ENCODE measurements at regions not wholly inside any gene's neighbourhood (a gene's known extent, or its start where the extent isn't known, plus 50 kb on each side); places are given as distances from the start of the nearest gene placed in this dataset.

DNA sequence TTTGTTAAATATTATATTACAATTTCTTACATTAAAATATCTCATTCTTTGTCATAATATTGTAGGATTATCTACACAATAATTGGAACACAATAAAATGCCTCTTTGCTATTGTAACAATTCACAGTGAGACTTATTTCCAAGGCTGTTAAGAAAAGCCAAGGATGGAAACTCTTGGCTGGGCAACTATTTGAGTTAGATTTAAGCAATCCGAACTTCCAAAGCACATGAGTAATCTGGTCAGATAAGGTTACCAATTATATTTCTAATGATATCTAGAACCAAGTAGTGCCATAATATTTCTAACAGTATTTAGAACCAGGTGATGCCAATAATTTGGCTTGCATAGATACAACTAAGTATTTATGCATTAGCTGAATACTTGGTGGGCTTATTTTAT, 154.7 kb upstream of the KCNK2 start:
- FAIRE-seq = no peak
- Histone ChIP-seq H3K36me3 (ENCODE audit: control insufficient read depth in 2 of 4, insufficient read depth in 4 of 4, low read length in 3 of 4) (no peaks in the 10 kb centered on the region), H3K4me1 (replicated peaks in 1 of 4; ENCODE audit: control insufficient read depth in 3 of 4, insufficient read depth in 4 of 4, low read length in 3 of 4) (no peaks in the 10 kb centered on the region), H4K91ac (replicated peaks; ENCODE audit: insufficient read length, low read length) (no peak overlapping the region), H3K23ac (ENCODE audit: insufficient read length) (no peak overlapping the region), H2BK20ac (ENCODE audit: low read length) (no peak overlapping the region), H3K9me3 (ENCODE audit: insufficient read depth in 2 of 2, low read depth in 1 of 2, low read length in 1 of 2) (no peaks in the 10 kb centered on the region), H4K8ac (ENCODE audit: extremely low read depth, insufficient read depth, low read length) (no peak overlapping the region), H3K79me1 (ENCODE audit: low read depth, low read length) (no peaks in the 10 kb centered on the region), H3K79me2 (ENCODE audit: control insufficient read depth in 1 of 2, insufficient read depth in 2 of 2, low read length in 2 of 2) (no peaks in the 10 kb centered on the region), H3K56ac (replicated peaks; ENCODE audit: insufficient read length, low read depth, low read length) (no peak overlapping the region), H2BK12ac (ENCODE audit: low read depth, low read length) (no peak overlapping the region), H3K23me2 (ENCODE audit: low read depth, low read length) (no peaks in the 10 kb centered on the region), H2BK120ac (replicated peaks; ENCODE audit: low read depth, low read length) (no peak overlapping the region), H2BK15ac (ENCODE audit: low read length) (no peak overlapping the region), H2AK5ac (ENCODE audit: low read depth, low read length) (no peak overlapping the region), H4K5ac (ENCODE audit: insufficient read length, low read depth, low read length) (no peak overlapping the region), H3K4me2 (ENCODE audit: insufficient read depth in 1 of 2, low read depth in 2 of 2, low read length in 2 of 2) (no peak overlapping the region), H3K27me3 (replicated peaks in 1 of 4; ENCODE audit: control insufficient read depth in 3 of 4, extremely low read depth in 1 of 4, insufficient read depth in 3 of 4, low read length in 3 of 4) (no peaks in the 10 kb centered on the region), H3K18ac (ENCODE audit: extremely low read depth, low read length) (no peak overlapping the region), H2BK5ac (ENCODE audit: low read depth, low read length) (no peak overlapping the region), H3K4me3 (ENCODE audit: extremely low read depth in 1 of 4, insufficient read depth in 2 of 4, low read depth in 3 of 4, low read length in 4 of 4) (no peak overlapping the region), H2AFZ (ENCODE audit: low read length) (no peak overlapping the region), H3K4ac (replicated peaks; ENCODE audit: insufficient read length, low read depth, low read length) (no peak overlapping the region), H3K9ac (replicated peaks in 1 of 4; ENCODE audit: extremely low read depth in 1 of 4, low read depth in 3 of 4, low read length in 3 of 4) (no peak overlapping the region), H3K14ac (ENCODE audit: insufficient read length) (no peak overlapping the region), H4K20me1 (replicated peaks in 1 of 2; ENCODE audit: control insufficient read depth in 1 of 2, insufficient read depth in 2 of 2, low read length in 2 of 2) (no peaks in the 10 kb centered on the region), H3K27ac (ENCODE audit: low read depth, low read length) (no peak overlapping the region)
- ChIA-PET CTCF (ENCODE audit: partially characterized antibody) (no interaction called here), POLR2A (ENCODE audit: partially characterized antibody) (no interaction called here)
- TF ChIP-seq NRF1 (IDR thresholded peaks at IDR 0.05; ENCODE audit: low read depth, low read length) = no peak
- 89% methylated on average over 1 of the region's 1 CpG; no CpG with 5 or more reads in 1 of the 2 experiments for WGBS, 2 experiments (ENCODE audit: extremely low coverage in 1 of 2, insufficient coverage in 1 of 2, insufficient read length in 1 of 2, insufficient replicate concordance in 2 of 2, low coverage in 1 of 2, low lambda C conversion rate in 2 of 2, missing lambda C conversion rate in 1 of 2)
- DNase-seq (ENCODE audit: low read depth in 1 of 2, low spot score in 2 of 2) = no peak
